ENCODE measurements at regions not wholly inside any gene's neighbourhood (a gene's known extent, or its start where the extent isn't known, plus 50 kb on each side); places are given as distances from the start of the nearest gene placed in this dataset.

- TF ChIP-seq CTCF (IDR thresholded peaks at IDR 0.05) (no peak), EZH2 (IDR thresholded peaks at IDR 0.05) (no peak), EZH2phosphoT487 (IDR thresholded peaks at IDR 0.05) (no peak)
Observed at GRCh38 chr20:56715309-56715708, 86.2 kb downstream of the TFAP2C start.
